Activated CD8-positive, alpha-beta memory T cell treated with anti-CD3 and anti-CD28 coated beads, Interleukin-2, amount 10 ng/mL, durations not matched to agents 7 days and 5 days (primary cell): ENCODE measurements at regions not wholly inside any gene's neighbourhood (a gene's known extent, or its start where the extent isn't known, plus 50 kb on each side); places are given as distances from the start of the nearest gene placed in this dataset.
"Not testable (repeated sequence)": the region's sequence is repeated elsewhere in the genome, so short reads cannot be mapped to it uniquely, and the experiment has no call there.

Experiments
- ATAC-seq: fragments of 150-1000 bp; cut with Tn5 transposase; one replicate; pipeline ENCODE4 v1.10.0; 2021; ENCODE audit warnings: moderate library complexity
- CTCF ChIA-PET: fragments of 350-600 bp; sonication (Branson Sonifier 250); formaldehyde crosslinking; loops from one replicate; lab custom pipeline; 2021; ENCODE audit warnings: antibody characterized with exemption; lab: Charles Lee
- DNase-seq: peaks from one replicate; pipeline ENCODE4 v3.0.0-alpha.2; 2020
- H3K27ac Mint-ChIP-seq: one replicate; pipeline ENCODE4 v1.8.0; 2021; ENCODE audit warnings: mild to moderate bottlenecking, mixed read lengths
- H3K27me3 Mint-ChIP-seq: one replicate; pipeline ENCODE4 v1.8.0; 2021; ENCODE audit warnings: mixed read lengths
- H3K36me3 Mint-ChIP-seq: one replicate; pipeline ENCODE4 v1.8.0; 2021; ENCODE audit warnings: mild to moderate bottlenecking, mixed read lengths
- H3K4me1 Mint-ChIP-seq: one replicate; pipeline ENCODE4 v1.8.0; 2021; ENCODE audit warnings: mixed read lengths
- H3K4me3 Mint-ChIP-seq: one replicate; pipeline ENCODE4 v1.8.0; 2021; ENCODE audit warnings: mild to moderate bottlenecking, moderate library complexity, mixed read lengths
- H3K9me3 Mint-ChIP-seq: one replicate; pipeline ENCODE4 v1.8.0; 2022; ENCODE audit warnings: low read depth, mixed read lengths

- H3K27me3 Mint-ChIP-seq = peaks cover 11% of the 10 kb centered on the region
- no peaks in the 10 kb centered on the region for H3K9me3 Mint-ChIP-seq
- CTCF ChIA-PET = interaction anchor here (0.7 to 3.0 kb wide), 11 partner anchors 10 to 889 kb away, joined by 3 to 13 read pairs (median 3); no protein-coding TSS in a partner anchor
- no peaks in the 10 kb centered on the region for H3K36me3 Mint-ChIP-seq
- H3K4me3 Mint-ChIP-seq = no peak overlapping the region
- no peak for DNase-seq
- ATAC-seq = no peak
- no peak overlapping the region for H3K27ac Mint-ChIP-seq
- H3K4me1 Mint-ChIP-seq = peaks cover 3% of the 10 kb centered on the region
Observed at GRCh38 chr7:131691454-131692130, 135.2 kb upstream of the PODXL start.

GRCh38 chr7:131690441-131690840 lies 134.0 kb upstream of the PODXL start:
- DNase-seq (no peak), ATAC-seq (no peak)
- CTCF ChIA-PET = interaction anchor here (1.9 to 3.0 kb wide), 2 partner anchors 9 to 890 kb away, joined by 6 to 13 read pairs; no protein-coding TSS in a partner anchor
- Mint-ChIP-seq H3K27ac (no peak overlapping the region), H3K4me1 (peaks cover 3% of the 10 kb centered on the region), H3K9me3 (no peaks in the 10 kb centered on the region), H3K27me3 (peaks cover 15% of the 10 kb centered on the region), H3K4me3 (no peak overlapping the region), H3K36me3 (no peaks in the 10 kb centered on the region)

- Mint-ChIP-seq H3K4me1 (peaks cover 3% of the 10 kb centered on the region), H3K27me3 (peaks cover 21% of the 10 kb centered on the region), H3K4me3 (no peak overlapping the region), H3K9me3 (no peaks in the 10 kb centered on the region), H3K36me3 (no peaks in the 10 kb centered on the region), H3K27ac (no peak overlapping the region)
- CTCF ChIA-PET = interaction anchor here (0.7 to 1.9 kb wide), 5 partner anchors 22 to 891 kb away, joined by 3 to 6 read pairs (median 3); no protein-coding TSS in a partner anchor
- no peak for ATAC-seq
- no peak for DNase-seq
Observed at GRCh38 chr7:131689662-131690234, 133.3 kb upstream of the PODXL start.

- Mint-ChIP-seq H3K27me3 (peaks cover 20% of the 10 kb centered on the region), H3K4me1 (peaks cover 3% of the 10 kb centered on the region), H3K36me3 (no peaks in the 10 kb centered on the region), H3K4me3 (no peak overlapping the region), H3K27ac (no peak overlapping the region), H3K9me3 (no peaks in the 10 kb centered on the region)
- DNase-seq = peak; percentile 72
- CTCF ChIA-PET = interaction anchor here (0.7 to 1.9 kb wide), 10 partner anchors 8 to 892 kb away, joined by 3 to 6 read pairs (median 3); no protein-coding TSS in a partner anchor
- peak; percentile 61 for ATAC-seq
Observed at GRCh38 chr7:131688738-131689661, 132.6 kb upstream of the PODXL start.

- Mint-ChIP-seq H3K36me3 (no peaks in the 10 kb centered on the region), H3K27me3 (peaks cover 19% of the 10 kb centered on the region), H3K27ac (no peak overlapping the region), H3K4me3 (no peak overlapping the region), H3K9me3 (no peaks in the 10 kb centered on the region), H3K4me1 (peaks cover 3% of the 10 kb centered on the region)
- DNase-seq (no peak), ATAC-seq (no peak)
- CTCF ChIA-PET = interaction anchor here (1.3 kb wide), 1 partner anchor 893 kb away, joined by 3 read pairs; no protein-coding TSS in a partner anchor
Observed at GRCh38 chr7:131687296-131687695, 130.9 kb upstream of the PODXL start.

- no peak overlapping the region for H3K27ac Mint-ChIP-seq
- CTCF ChIA-PET = no interaction called here
- H3K4me1 Mint-ChIP-seq = peaks cover under 1% of the 10 kb centered on the region
- ATAC-seq = no peak
- no peaks in the 10 kb centered on the region for H3K36me3 Mint-ChIP-seq
- H3K9me3 Mint-ChIP-seq = no peaks in the 10 kb centered on the region
- peaks cover 15% of the 10 kb centered on the region for H3K27me3 Mint-ChIP-seq
- H3K4me3 Mint-ChIP-seq = no peak overlapping the region
- no peak for DNase-seq
Observed at GRCh38 chr7:131686833-131687232, 130.4 kb upstream of the PODXL start.

- Mint-ChIP-seq H3K36me3 (no peaks in the 10 kb centered on the region), H3K4me1 (no peaks in the 10 kb centered on the region), H3K4me3 (no peak overlapping the region), H3K27ac (no peak overlapping the region), H3K9me3 (peaks cover 4% of the 10 kb centered on the region), H3K27me3 (peaks cover 21% of the 10 kb centered on the region)
- ATAC-seq (no peak), DNase-seq (no peak)
- CTCF ChIA-PET = interaction anchor here (1.2 kb wide), 1 partner anchor 29 kb away, joined by 3 read pairs; no protein-coding TSS in a partner anchor
Observed at GRCh38 chr7:131683536-131684125, 127.2 kb upstream of the PODXL start.

- peaks cover 19% of the 10 kb centered on the region for H3K27me3 Mint-ChIP-seq
- ATAC-seq (no peak), DNase-seq (no peak)
- CTCF ChIA-PET = interaction anchor here (2.1 kb wide), 1 partner anchor 10 kb away, joined by 13 read pairs; no protein-coding TSS in a partner anchor
- no peak overlapping the region for H3K4me3 Mint-ChIP-seq
- H3K27ac Mint-ChIP-seq = no peak overlapping the region
- H3K9me3 Mint-ChIP-seq = peaks cover 4% of the 10 kb centered on the region
- no peaks in the 10 kb centered on the region for H3K4me1 Mint-ChIP-seq
- no peaks in the 10 kb centered on the region for H3K36me3 Mint-ChIP-seq
Observed at GRCh38 chr7:131681961-131682360, 125.5 kb upstream of the PODXL start.

- not testable (repeated sequence) for DNase-seq, H3K27ac Mint-ChIP-seq, ATAC-seq, H3K4me1 Mint-ChIP-seq, H3K27me3 Mint-ChIP-seq, H3K36me3 Mint-ChIP-seq, H3K9me3 Mint-ChIP-seq, H3K4me3 Mint-ChIP-seq
- CTCF ChIA-PET = interaction anchor here (1.6 kb wide), 1 partner anchor 13 kb away, joined by 6 read pairs; no protein-coding TSS in a partner anchor
Observed at GRCh38 chr7:131679071-131679470, 122.6 kb upstream of the PODXL start.

GRCh38 chr7:131676850-131677249 lies 120.4 kb upstream of the PODXL start:
- H3K27ac Mint-ChIP-seq, H3K36me3 Mint-ChIP-seq, DNase-seq, CTCF ChIA-PET, ATAC-seq, H3K4me1 Mint-ChIP-seq, H3K9me3 Mint-ChIP-seq, H3K4me3 Mint-ChIP-seq: not testable (repeated sequence)
- peaks cover 12% of the 10 kb centered on the region for H3K27me3 Mint-ChIP-seq

GRCh38 chr7:131674131-131674530 lies 117.7 kb upstream of the PODXL start:
- no peaks in the 10 kb centered on the region for H3K36me3 Mint-ChIP-seq
- CTCF ChIA-PET = no interaction called here
- no peak overlapping the region for H3K4me3 Mint-ChIP-seq
- H3K27me3 Mint-ChIP-seq = peaks cover 27% of the 10 kb centered on the region
- ATAC-seq = no peak
- H3K4me1 Mint-ChIP-seq = no peaks in the 10 kb centered on the region
- no peak overlapping the region for H3K27ac Mint-ChIP-seq
- no peak for DNase-seq
- no peaks in the 10 kb centered on the region for H3K9me3 Mint-ChIP-seq

- CTCF ChIA-PET = no interaction called here
- ATAC-seq (no peak), DNase-seq (no peak)
- no peaks in the 10 kb centered on the region for H3K36me3 Mint-ChIP-seq
- peaks cover 25% of the 10 kb centered on the region for H3K27me3 Mint-ChIP-seq
- no peak overlapping the region for H3K27ac Mint-ChIP-seq
- H3K4me3 Mint-ChIP-seq = no peak overlapping the region
- H3K9me3 Mint-ChIP-seq = no peaks in the 10 kb centered on the region
- no peaks in the 10 kb centered on the region for H3K4me1 Mint-ChIP-seq
Observed at GRCh38 chr7:131673576-131673975, 117.1 kb upstream of the PODXL start.

GRCh38 chr7:131670406-131670805 lies 114.0 kb upstream of the PODXL start:
- Mint-ChIP-seq H3K4me1 (no peaks in the 10 kb centered on the region), H3K9me3 (no peaks in the 10 kb centered on the region), H3K27me3 (peaks cover 25% of the 10 kb centered on the region), H3K27ac (no peak overlapping the region), H3K4me3 (no peak overlapping the region), H3K36me3 (no peaks in the 10 kb centered on the region)
- DNase-seq (no peak), ATAC-seq (no peak)
- CTCF ChIA-PET = no interaction called here
